ENCODE measurements at regions not wholly inside any gene's neighbourhood (a gene's known extent, or its start where the extent isn't known, plus 50 kb on each side); places are given as distances from the start of the nearest gene placed in this dataset.

DNA sequence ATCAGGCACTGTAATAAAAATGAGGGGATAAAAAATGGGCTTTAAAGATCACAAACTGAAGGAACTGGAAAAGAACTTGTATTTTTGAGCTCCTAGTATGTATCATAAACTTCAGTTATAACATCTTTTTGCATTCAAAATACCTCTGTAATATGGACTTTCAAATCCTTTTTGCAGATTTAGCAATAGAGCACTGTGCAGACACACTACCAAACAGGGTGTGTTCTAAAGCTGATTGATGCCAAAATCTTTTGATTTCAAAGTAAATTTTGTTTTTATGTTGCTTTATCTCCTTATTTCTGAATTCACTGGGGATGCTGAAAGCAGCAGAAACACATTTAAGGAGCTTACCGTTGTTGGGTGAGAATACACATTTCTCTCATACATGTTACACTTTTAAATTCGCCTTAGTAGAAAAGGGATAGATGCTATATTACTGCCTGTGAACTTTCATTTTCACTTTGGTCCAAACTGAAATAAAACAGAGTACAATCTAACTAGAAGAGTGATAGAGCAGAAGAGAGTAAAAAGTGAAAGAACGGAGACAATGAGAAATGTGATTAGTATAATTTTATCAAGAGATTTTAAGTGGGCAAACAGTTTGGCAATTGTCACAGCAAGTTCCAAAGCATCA, 1126.6 kb downstream of the BRINP3 start:
- TF ChIP-seq, protein P1, sequence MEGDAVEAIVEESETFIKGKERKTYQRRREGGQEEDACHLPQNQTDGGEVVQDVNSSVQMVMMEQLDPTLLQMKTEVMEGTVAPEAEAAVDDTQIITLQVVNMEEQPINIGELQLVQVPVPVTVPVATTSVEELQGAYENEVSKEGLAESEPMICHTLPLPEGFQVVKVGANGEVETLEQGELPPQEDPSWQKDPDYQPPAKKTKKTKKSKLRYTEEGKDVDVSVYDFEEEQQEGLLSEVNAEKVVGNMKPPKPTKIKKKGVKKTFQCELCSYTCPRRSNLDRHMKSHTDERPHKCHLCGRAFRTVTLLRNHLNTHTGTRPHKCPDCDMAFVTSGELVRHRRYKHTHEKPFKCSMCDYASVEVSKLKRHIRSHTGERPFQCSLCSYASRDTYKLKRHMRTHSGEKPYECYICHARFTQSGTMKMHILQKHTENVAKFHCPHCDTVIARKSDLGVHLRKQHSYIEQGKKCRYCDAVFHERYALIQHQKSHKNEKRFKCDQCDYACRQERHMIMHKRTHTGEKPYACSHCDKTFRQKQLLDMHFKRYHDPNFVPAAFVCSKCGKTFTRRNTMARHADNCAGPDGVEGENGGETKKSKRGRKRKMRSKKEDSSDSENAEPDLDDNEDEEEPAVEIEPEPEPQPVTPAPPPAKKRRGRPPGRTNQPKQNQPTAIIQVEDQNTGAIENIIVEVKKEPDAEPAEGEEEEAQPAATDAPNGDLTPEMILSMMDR (IDR thresholded peaks at IDR 0.05; ENCODE audit: low read depth, low read length, missing control alignments), result no peak

DNA sequence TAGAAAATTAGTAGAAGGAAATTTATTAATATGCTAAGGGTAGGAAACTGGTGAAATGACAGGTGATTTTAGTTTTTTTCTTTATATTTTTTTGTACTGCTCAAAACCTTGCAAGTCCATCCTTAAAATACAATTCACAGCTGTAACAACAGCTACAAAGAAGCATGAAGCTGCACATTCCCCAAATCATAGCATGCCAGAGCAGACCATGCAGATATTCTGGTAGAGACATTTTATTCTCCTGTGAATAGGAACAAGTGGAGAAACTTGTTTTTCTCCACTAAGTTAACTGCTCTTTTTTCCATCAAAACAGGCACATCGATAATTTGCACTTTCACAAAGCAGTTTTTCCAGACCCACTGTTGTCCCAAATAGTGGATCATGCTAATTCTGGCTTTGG, 1125.7 kb downstream of the BRINP3 start:
- no peak overlapping the region for H3K4me3 ChIP-seq (ENCODE audit: low read depth, low read length)
- TF ChIP-seq, protein P1 (IDR thresholded peaks at IDR 0.05; ENCODE audit: low read depth, low read length, missing control alignments), result no peak
- in situ Hi-C loops (cut with HindIII; ENCODE audit: low sequenced_read_pairs), result no loop called here
- DNase-seq (ENCODE audit: low read depth), result no peak

More for the DNA sequence above, 1126.6 kb downstream of the BRINP3 start:
- H3K4me3 ChIP-seq (ENCODE audit: low read depth, low read length), result no peak overlapping the region
- in situ Hi-C loops (cut with HindIII; ENCODE audit: low sequenced_read_pairs), result no loop called here
- no peak for DNase-seq (ENCODE audit: low read depth)

DNA sequence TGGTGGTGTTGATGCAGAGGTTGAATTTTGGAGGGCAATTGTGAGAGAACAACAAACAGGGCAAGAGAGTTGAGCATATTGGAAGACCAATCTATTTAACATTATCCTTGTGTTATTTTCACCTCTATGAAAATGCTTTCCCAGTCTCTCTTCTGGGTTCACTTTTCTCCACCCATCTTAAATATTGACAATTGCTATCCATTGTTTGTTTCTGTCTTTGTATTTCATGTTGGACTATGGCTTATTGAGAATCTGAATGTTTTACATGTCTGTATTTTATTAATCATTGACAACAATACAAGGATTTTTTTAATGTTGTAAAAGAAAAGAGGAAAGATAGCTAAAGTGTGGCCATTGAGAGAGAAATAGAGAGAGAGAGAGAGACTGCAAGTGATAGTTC, 1121.5 kb downstream of the BRINP3 start:
- TF ChIP-seq, protein P1 (IDR thresholded peaks at IDR 0.05; ENCODE audit: low read depth, low read length, missing control alignments), result no peak
- in situ Hi-C loops (cut with HindIII; ENCODE audit: low sequenced_read_pairs), result no loop called here
- DNase-seq (ENCODE audit: low read depth), result no peak
- H3K4me3 ChIP-seq (ENCODE audit: low read depth, low read length), result no peak overlapping the region

DNA sequence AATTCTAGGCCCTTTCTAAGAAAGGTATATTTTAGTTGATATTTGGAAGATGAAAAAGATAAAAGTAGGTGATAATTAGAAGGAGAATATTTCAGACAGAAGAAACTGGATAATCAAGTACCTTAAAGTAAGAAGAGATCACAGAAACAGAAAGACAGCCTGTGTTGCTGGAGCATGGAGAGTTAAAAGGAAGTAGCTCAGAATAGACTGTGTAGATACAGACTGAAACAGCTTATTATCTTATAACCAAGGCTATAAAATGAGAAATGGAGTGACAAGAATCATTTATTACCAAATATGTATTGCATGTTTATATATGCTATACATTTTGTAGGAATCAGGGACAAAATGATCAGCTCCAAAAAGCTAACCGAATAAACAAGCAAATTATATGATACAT, 1120.3 kb downstream of the BRINP3 start:
- in situ Hi-C loops (cut with HindIII; ENCODE audit: low sequenced_read_pairs), result no loop called here
- H3K4me3 ChIP-seq (ENCODE audit: low read depth, low read length), result no peak overlapping the region
- TF ChIP-seq, protein P1 (IDR thresholded peaks at IDR 0.05; ENCODE audit: low read depth, low read length, missing control alignments), result no peak
- no peak for DNase-seq (ENCODE audit: low read depth)

DNA sequence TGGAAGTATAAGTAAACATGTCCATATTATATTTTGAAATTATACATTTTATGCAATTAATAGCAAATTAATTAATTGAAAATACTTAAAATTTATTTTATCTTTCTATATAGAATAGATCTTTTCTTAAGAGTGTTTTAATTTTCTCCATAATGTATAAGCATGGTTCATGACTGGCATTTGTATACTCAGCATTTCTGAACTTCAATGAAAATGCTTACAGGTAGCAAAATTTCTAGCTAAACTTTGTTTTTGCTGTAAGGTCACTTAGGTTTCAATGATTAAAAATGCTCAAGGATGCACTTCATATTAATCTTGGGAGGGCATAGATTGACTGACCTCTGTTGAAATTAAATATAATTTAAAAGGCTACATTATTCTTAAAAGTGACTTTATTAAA, 1108.1 kb downstream of the BRINP3 start:
- no peak for DNase-seq (ENCODE audit: low read depth)
- in situ Hi-C loops (cut with HindIII; ENCODE audit: low sequenced_read_pairs), result no loop called here
- TF ChIP-seq, protein P1 (IDR thresholded peaks at IDR 0.05; ENCODE audit: low read depth, low read length, missing control alignments), result no peak
- H3K4me3 ChIP-seq (ENCODE audit: low read depth, low read length), result no peak overlapping the region

DNA sequence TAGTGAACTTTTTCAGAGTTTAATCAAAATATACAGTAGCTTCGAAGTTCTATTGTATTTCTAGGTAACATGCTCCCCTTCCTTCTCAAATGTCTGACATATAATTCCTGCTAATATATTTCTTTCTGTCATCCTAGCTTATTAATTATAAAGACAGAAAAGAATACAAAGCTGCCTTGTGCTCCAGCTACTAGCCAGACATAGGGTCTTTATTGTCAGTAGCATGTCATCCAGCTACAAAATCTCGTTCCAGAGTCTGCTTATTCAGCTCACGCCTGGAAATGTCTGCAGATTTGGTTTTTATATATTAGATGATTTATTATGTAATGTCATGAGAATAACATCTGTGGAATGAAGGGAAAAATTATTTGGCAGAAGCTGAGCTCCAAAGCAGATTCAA, 1102.8 kb downstream of the BRINP3 start:
- no peak for DNase-seq (ENCODE audit: low read depth)
- in situ Hi-C loops (cut with HindIII; ENCODE audit: low sequenced_read_pairs), result no loop called here
- TF ChIP-seq, protein P1 (IDR thresholded peaks at IDR 0.05; ENCODE audit: low read depth, low read length, missing control alignments), result no peak
- H3K4me3 ChIP-seq (ENCODE audit: low read depth, low read length), result no peak overlapping the region
